SK-N-SH treated with all-trans-retinoic acid at 6 μM for 48 hours (cell line): ENCODE measurements at regions not wholly inside any gene's neighbourhood (a gene's known extent, or its start where the extent isn't known, plus 50 kb on each side); places are given as distances from the start of the nearest gene placed in this dataset.

Experiments
- ATAC-seq: fragments of 200-7000 bp; cut with Tn5 transposase; 3 replicates; pipeline ENCODE4 v1.9.1; 2020; ENCODE audit warnings: mild to moderate bottlenecking, moderate library complexity
- ARNTL ChIP-seq: fragments of 450-650 bp; formaldehyde crosslinking; IDR thresholded peaks from 2 replicates; pipeline ENCODE4 v1.5.0; 2020; ENCODE audit warnings: low read depth, mild to moderate bottlenecking, moderate library complexity, borderline replicate concordance
- BACH2 ChIP-seq: fragments of 250-450 bp; sonication (Bioruptor Pico); IDR thresholded peaks from 2 replicates; pipeline ENCODE4 v1.9.0; 2021; ENCODE audit warnings: mild to moderate bottlenecking, borderline replicate concordance
- CSDC2 ChIP-seq: fragments of 250-450 bp; sonication (Bioruptor Pico); IDR thresholded peaks from 2 replicates; pipeline ENCODE4 v1.5.0; 2020; ENCODE audit warnings: mild to moderate bottlenecking, moderate library complexity
- ESRRG ChIP-seq: fragments of 250-450 bp; sonication (Bioruptor Pico); IDR thresholded peaks from 2 replicates; pipeline ENCODE4 v1.6.1; 2021; ENCODE audit warnings: mild to moderate bottlenecking
- GLIS3 ChIP-seq: fragments of 250-450 bp; sonication (Bioruptor Pico); IDR thresholded peaks from 2 replicates; pipeline ENCODE4 v1.5.0; 2020; ENCODE audit warnings: mild to moderate bottlenecking, moderate library complexity
- ISL1 ChIP-seq: fragments of 250-450 bp; sonication (Bioruptor Pico); IDR thresholded peaks from 2 replicates; pipeline ENCODE4 v2.1.2; 2022; ENCODE audit warnings: mild to moderate bottlenecking, moderate library complexity
- OSR1 ChIP-seq: fragments of 250-450 bp; sonication (Bioruptor Pico); IDR thresholded peaks from 2 replicates; pipeline ENCODE4 v1.8.0; 2022; ENCODE audit warnings: moderate library complexity, mild to moderate bottlenecking, inconsistent platforms
- PPARA ChIP-seq: fragments of 250-450 bp; sonication (Bioruptor Pico); IDR thresholded peaks from 2 replicates; pipeline ENCODE4 v1.5.0; 2020; ENCODE audit warnings: mild to moderate bottlenecking, borderline replicate concordance
- RARB ChIP-seq: fragments of 250-450 bp; sonication (Bioruptor Pico); IDR thresholded peaks from 2 replicates; pipeline ENCODE4 v1.8.0; 2021; ENCODE audit warnings: mild to moderate bottlenecking, moderate library complexity
- SNAI2 ChIP-seq: fragments of 250-450 bp; sonication (Bioruptor Pico); IDR thresholded peaks from 2 replicates; pipeline ENCODE4 v1.5.0; 2020; ENCODE audit warnings: mild to moderate bottlenecking, moderate library complexity
- TCF4 ChIP-seq: fragments of 250-450 bp; sonication (Bioruptor Pico); IDR thresholded peaks from 2 replicates; pipeline ENCODE4 v1.8.0; 2021; ENCODE audit warnings: mild to moderate bottlenecking, moderate library complexity, borderline replicate concordance
- TOX ChIP-seq: fragments of 250-450 bp; sonication (Bioruptor Pico); IDR thresholded peaks from 2 replicates; pipeline ENCODE4 v1.8.0; 2021; ENCODE audit warnings: mild to moderate bottlenecking, moderate library complexity, borderline replicate concordance
- ZC3H10 ChIP-seq: fragments of 250-450 bp; sonication (Bioruptor Pico); IDR thresholded peaks from 2 replicates; pipeline ENCODE4 v1.5.1; 2021; ENCODE audit warnings: mild to moderate bottlenecking, moderate library complexity
- ZFP3 ChIP-seq: fragments of 250-450 bp; sonication (Bioruptor Pico); IDR thresholded peaks from 2 replicates; pipeline ENCODE4 v1.5.0; 2020; ENCODE audit warnings: mild to moderate bottlenecking, moderate library complexity
- ZNF565 ChIP-seq: fragments of 450-650 bp; formaldehyde crosslinking; conservative IDR thresholded peaks from 2 replicates; pipeline ENCODE4 v1.5.0; 2020; ENCODE audit warnings: low read depth, mild to moderate bottlenecking, moderate library complexity
- ZNF70 ChIP-seq: fragments of 450-650 bp; formaldehyde crosslinking; IDR thresholded peaks from 2 replicates; pipeline ENCODE4 v1.5.0; 2020; ENCODE audit warnings: mild to moderate bottlenecking, moderate library complexity
- ZNF8 ChIP-seq: fragments of 450-650 bp; formaldehyde crosslinking; IDR thresholded peaks from 2 replicates; pipeline ENCODE4 v1.5.0; 2020; ENCODE audit warnings: mild to moderate bottlenecking, moderate library complexity
- TF ChIP-seq, protein P1 (sequence below): fragments of 250-450 bp; sonication (Bioruptor Pico); IDR thresholded peaks from 2 replicates; pipeline ENCODE4 v1.8.0; 2021; ENCODE audit warnings: low read depth, mild to moderate bottlenecking, moderate library complexity, borderline replicate concordance
- TF ChIP-seq, protein P2 (sequence below): fragments of 250-450 bp; sonication (Bioruptor Pico); IDR thresholded peaks from 2 replicates; pipeline ENCODE4 v1.5.0; 2020; ENCODE audit warnings: mild to moderate bottlenecking, moderate library complexity
- TF ChIP-seq, protein P3 (sequence below): fragments of 250-450 bp; sonication (Bioruptor Pico); IDR thresholded peaks from 2 replicates; pipeline ENCODE4 v1.8.0; 2020; ENCODE audit warnings: mild to moderate bottlenecking, moderate library complexity, borderline replicate concordance
- TF ChIP-seq, protein P4 (sequence below): fragments of 250-450 bp; sonication (Bioruptor Pico); IDR thresholded peaks from 2 replicates; pipeline ENCODE4 v1.5.1; 2020; ENCODE audit warnings: low read depth, mild to moderate bottlenecking, moderate library complexity
- TF ChIP-seq, protein P5 (sequence below): fragments of 250-450 bp; sonication (Bioruptor Pico); IDR thresholded peaks from 2 replicates; pipeline ENCODE4 v1.5.1; 2021; ENCODE audit warnings: mild to moderate bottlenecking, moderate library complexity

DNA sequence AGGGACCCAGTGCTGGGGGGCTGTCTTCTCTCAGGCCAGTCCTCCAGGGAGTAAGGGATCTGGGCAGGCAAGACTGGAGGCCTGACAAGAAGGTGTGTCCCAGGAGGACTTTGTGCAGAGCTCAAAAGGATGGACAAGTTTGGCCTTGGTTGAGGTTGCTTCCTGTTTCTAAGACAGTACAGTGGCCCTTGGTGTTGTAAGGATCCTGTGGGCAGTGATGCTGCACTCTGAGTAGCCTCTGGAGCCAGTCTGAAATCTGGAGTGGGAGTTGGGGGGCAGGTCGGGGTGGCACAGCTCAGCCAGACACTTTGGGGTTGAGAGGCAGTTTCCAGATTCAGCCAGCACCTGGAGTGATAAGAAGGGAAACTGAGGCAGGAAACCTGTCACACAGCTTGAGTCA is 139.2 kb upstream of the ZMIZ1 start:
- TF ChIP-seq ZNF8 (no peak), RARB (no peak), ZNF565 (CRISPR knock-in tag) (no peak), ARNTL (no peak), OSR1 (CRISPR knock-in tag) (no peak), ZNF70 (CRISPR knock-in tag) (no peak), TOX (CRISPR knock-in tag) (no peak)
- TF ChIP-seq, protein P1, sequence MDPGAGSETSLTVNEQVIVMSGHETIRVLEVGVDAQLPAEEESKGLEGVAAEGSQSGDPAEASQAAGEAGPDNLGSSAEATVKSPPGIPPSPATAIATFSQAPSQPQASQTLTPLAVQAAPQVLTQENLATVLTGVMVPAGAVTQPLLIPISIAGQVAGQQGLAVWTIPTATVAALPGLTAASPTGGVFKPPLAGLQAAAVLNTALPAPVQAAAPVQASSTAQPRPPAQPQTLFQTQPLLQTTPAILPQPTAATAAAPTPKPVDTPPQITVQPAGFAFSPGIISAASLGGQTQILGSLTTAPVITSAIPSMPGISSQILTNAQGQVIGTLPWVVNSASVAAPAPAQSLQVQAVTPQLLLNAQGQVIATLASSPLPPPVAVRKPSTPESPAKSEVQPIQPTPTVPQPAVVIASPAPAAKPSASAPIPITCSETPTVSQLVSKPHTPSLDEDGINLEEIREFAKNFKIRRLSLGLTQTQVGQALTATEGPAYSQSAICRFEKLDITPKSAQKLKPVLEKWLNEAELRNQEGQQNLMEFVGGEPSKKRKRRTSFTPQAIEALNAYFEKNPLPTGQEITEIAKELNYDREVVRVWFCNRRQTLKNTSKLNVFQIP (CRISPR knock-in tag), result no peak
- no peak for ATAC-seq

DNA sequence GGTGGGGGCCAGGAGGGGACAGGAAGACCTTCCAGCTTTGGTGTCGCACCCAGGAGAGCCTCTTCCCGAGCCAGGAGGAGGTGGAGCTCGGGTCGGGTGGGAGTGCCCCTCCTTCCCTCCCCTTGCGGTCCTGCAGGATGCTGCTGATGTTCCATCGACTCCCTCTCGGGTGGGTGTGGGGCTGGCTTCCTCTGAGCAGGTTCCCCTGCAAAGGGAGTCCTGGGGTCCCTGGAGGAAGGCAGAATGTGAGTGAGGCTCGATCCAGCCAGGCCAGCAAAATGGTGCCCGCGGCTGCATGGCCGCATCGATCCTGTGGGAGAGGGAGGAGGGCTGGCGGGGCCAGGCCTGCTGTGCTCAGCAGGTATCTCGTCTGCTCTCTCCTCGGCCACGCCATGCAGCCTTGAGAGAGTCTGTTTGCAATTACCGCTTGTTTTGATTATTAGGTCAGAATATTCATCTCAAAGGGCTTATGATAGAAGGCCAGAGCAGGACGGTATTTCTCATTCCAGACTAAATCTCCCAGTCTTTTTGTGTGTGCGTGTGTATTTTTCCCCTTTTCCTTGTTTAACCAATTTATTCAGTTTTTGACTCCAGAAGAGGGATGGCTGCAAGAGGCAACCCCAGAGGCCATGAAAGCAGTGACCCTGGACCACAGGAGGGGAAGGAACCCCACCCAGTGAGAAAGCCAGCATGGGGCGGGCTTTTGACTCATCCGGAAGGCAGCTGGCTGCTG is 137.3 kb upstream of the ZMIZ1 start:
- peak; percentile 87 for ATAC-seq
- TF ChIP-seq ZFP3 (no peak), ARNTL (no peak), CSDC2 (no peak), ISL1 (CRISPR knock-in tag) (no peak), OSR1 (CRISPR knock-in tag) (no peak), GLIS3 (CRISPR knock-in tag) (no peak), TCF4 (CRISPR knock-in tag) (peak; percentile 70; the same call in 1 of the 2 replicates), ZC3H10 (CRISPR knock-in tag) (no peak), ZNF70 (CRISPR knock-in tag) (peak; percentile 77; the same call in 1 of the 2 replicates), ZNF8 (0 out of 2 replicates have a peak, but pooled peaks have one; percentile 2), TOX (CRISPR knock-in tag) (no peak), SNAI2 (CRISPR knock-in tag) (0 out of 2 replicates have a peak, but pooled peaks have one; percentile 13), RARB (no peak), BACH2 (CRISPR knock-in tag) (no peak; the same call in 1 of the 2 replicates), ZNF565 (CRISPR knock-in tag) (no peak), ESRRG (CRISPR knock-in tag) (no peak), PPARA (CRISPR knock-in tag) (no peak)
- TF ChIP-seq, protein P1 (CRISPR knock-in tag), result no peak
- TF ChIP-seq, protein P2, sequence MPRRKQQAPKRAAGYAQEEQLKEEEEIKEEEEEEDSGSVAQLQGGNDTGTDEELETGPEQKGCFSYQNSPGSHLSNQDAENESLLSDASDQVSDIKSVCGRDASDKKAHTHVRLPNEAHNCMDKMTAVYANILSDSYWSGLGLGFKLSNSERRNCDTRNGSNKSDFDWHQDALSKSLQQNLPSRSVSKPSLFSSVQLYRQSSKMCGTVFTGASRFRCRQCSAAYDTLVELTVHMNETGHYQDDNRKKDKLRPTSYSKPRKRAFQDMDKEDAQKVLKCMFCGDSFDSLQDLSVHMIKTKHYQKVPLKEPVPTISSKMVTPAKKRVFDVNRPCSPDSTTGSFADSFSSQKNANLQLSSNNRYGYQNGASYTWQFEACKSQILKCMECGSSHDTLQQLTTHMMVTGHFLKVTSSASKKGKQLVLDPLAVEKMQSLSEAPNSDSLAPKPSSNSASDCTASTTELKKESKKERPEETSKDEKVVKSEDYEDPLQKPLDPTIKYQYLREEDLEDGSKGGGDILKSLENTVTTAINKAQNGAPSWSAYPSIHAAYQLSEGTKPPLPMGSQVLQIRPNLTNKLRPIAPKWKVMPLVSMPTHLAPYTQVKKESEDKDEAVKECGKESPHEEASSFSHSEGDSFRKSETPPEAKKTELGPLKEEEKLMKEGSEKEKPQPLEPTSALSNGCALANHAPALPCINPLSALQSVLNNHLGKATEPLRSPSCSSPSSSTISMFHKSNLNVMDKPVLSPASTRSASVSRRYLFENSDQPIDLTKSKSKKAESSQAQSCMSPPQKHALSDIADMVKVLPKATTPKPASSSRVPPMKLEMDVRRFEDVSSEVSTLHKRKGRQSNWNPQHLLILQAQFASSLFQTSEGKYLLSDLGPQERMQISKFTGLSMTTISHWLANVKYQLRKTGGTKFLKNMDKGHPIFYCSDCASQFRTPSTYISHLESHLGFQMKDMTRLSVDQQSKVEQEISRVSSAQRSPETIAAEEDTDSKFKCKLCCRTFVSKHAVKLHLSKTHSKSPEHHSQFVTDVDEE (CRISPR knock-in tag), result peak; percentile 56; the same call in 1 of the 2 replicates
- TF ChIP-seq, protein P3, sequence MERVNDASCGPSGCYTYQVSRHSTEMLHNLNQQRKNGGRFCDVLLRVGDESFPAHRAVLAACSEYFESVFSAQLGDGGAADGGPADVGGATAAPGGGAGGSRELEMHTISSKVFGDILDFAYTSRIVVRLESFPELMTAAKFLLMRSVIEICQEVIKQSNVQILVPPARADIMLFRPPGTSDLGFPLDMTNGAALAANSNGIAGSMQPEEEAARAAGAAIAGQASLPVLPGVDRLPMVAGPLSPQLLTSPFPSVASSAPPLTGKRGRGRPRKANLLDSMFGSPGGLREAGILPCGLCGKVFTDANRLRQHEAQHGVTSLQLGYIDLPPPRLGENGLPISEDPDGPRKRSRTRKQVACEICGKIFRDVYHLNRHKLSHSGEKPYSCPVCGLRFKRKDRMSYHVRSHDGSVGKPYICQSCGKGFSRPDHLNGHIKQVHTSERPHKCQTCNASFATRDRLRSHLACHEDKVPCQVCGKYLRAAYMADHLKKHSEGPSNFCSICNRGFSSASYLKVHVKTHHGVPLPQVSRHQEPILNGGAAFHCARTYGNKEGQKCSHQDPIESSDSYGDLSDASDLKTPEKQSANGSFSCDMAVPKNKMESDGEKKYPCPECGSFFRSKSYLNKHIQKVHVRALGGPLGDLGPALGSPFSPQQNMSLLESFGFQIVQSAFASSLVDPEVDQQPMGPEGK (CRISPR knock-in tag), result no peak
- TF ChIP-seq, protein P4, sequence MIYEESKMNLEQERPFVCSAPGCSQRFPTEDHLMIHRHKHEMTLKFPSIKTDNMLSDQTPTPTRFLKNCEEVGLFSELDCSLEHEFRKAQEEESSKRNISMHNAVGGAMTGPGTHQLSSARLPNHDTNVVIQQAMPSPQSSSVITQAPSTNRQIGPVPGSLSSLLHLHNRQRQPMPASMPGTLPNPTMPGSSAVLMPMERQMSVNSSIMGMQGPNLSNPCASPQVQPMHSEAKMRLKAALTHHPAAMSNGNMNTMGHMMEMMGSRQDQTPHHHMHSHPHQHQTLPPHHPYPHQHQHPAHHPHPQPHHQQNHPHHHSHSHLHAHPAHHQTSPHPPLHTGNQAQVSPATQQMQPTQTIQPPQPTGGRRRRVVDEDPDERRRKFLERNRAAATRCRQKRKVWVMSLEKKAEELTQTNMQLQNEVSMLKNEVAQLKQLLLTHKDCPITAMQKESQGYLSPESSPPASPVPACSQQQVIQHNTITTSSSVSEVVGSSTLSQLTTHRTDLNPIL, result no peak
- TF ChIP-seq, protein P5, sequence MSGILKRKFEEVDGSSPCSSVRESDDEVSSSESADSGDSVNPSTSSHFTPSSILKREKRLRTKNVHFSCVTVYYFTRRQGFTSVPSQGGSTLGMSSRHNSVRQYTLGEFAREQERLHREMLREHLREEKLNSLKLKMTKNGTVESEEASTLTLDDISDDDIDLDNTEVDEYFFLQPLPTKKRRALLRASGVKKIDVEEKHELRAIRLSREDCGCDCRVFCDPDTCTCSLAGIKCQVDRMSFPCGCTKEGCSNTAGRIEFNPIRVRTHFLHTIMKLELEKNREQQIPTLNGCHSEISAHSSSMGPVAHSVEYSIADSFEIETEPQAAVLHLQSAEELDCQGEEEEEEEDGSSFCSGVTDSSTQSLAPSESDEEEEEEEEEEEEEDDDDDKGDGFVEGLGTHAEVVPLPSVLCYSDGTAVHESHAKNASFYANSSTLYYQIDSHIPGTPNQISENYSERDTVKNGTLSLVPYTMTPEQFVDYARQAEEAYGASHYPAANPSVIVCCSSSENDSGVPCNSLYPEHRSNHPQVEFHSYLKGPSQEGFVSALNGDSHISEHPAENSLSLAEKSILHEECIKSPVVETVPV, result no peak
